ENCODE measurements at regions not wholly inside any gene's neighbourhood (a gene's known extent, or its start where the extent isn't known, plus 50 kb on each side); places are given as distances from the start of the nearest gene placed in this dataset.

- no peak for DNase-seq
Measured at GRCh38 chr5:167145841-167146240, 1145.6 kb upstream of the WWC1 start.

- no peak for DNase-seq
Measured at GRCh38 chr5:167147879-167148278, 1143.6 kb upstream of the WWC1 start.

- no peak for DNase-seq
Measured at GRCh38 chr5:167150661-167151060, 1140.8 kb upstream of the WWC1 start.

GRCh38 chr5:167152561-167152960 lies 1138.9 kb upstream of the WWC1 start:
- no peak for DNase-seq

- no peak for DNase-seq
Measured at GRCh38 chr5:167155387-167156005, 1135.9 kb upstream of the WWC1 start.

- DNase-seq, result no peak
Measured at GRCh38 chr5:167156446-167156845, 1135.0 kb upstream of the WWC1 start.

- no peak for DNase-seq
Measured at GRCh38 chr5:167158588-167158987, 1132.9 kb upstream of the WWC1 start.

GRCh38 chr5:167160388-167160787 lies 1131.1 kb upstream of the WWC1 start:
- no peak for DNase-seq

GRCh38 chr5:167166696-167167095 lies 1124.7 kb upstream of the WWC1 start:
- DNase-seq, result no peak

GRCh38 chr5:167167191-167167795 lies 1124.2 kb upstream of the WWC1 start:
- no peak for DNase-seq

- DNase-seq, result no peak
Measured at GRCh38 chr5:167168971-167169370, 1122.5 kb upstream of the WWC1 start.

- no peak for DNase-seq
Measured at GRCh38 chr5:167171056-167171455, 1120.4 kb upstream of the WWC1 start.

- DNase-seq, result no peak
Measured at GRCh38 chr5:167177736-167178135, 1113.7 kb upstream of the WWC1 start.

- no peak for DNase-seq
Measured at GRCh38 chr5:167180906-167181305, 1110.5 kb upstream of the WWC1 start.

GRCh38 chr5:167205881-167206280 lies 1085.6 kb upstream of the WWC1 start:
- DNase-seq, result no peak

- no peak for DNase-seq
Measured at GRCh38 chr5:167207081-167207480, 1084.4 kb upstream of the WWC1 start.

- DNase-seq, result no peak
Measured at GRCh38 chr5:167208911-167209310, 1082.5 kb upstream of the WWC1 start.

GRCh38 chr5:167217097-167217743 lies 1074.2 kb upstream of the WWC1 start:
- no peak for DNase-seq

GRCh38 chr5:167219298-167219697 lies 1072.1 kb upstream of the WWC1 start:
- DNase-seq, result no peak

GRCh38 chr5:167226386-167226785 lies 1065.1 kb upstream of the WWC1 start:
- DNase-seq, result no peak

- DNase-seq, result no peak
Measured at GRCh38 chr5:167228134-167228533, 1063.3 kb upstream of the WWC1 start.

GRCh38 chr5:167229751-167230150 lies 1061.7 kb upstream of the WWC1 start:
- DNase-seq, result no peak

- DNase-seq, result no peak
Measured at GRCh38 chr5:167230414-167230813, 1061.0 kb upstream of the WWC1 start.

- DNase-seq, result no peak
Measured at GRCh38 chr5:167232675-167233311, 1058.7 kb upstream of the WWC1 start.
